Fibroblast of lung (primary cell): ENCODE measurements at regions not wholly inside any gene's neighbourhood (a gene's known extent, or its start where the extent isn't known, plus 50 kb on each side); places are given as distances from the start of the nearest gene placed in this dataset.

Source experiments
- DNase-seq, 2 donors: peaks; one replicate each; pipeline versions ENCODE4 v3.0.0 to v3.0.0-alpha.2; 2010; ENCODE audit warnings: low read depth in 2 of 2
- H2AFZ ChIP-seq: 2 replicates; pipeline ENCODE4 v1.5.1; 2012; ENCODE audit warnings: low read length, control low read depth, inconsistent platforms
- H3K27ac ChIP-seq: 2 replicates; pipeline ENCODE4 v1.5.1; 2011; ENCODE audit warnings: low read length, control low read depth; ENCODE audit not compliant: insufficient read depth
- H3K27me3 ChIP-seq: 2 replicates; pipeline ENCODE4 v1.5.1; 2011; ENCODE audit warnings: mild to moderate bottlenecking, low read length; ENCODE audit not compliant: control insufficient read depth, insufficient read depth
- H3K36me3 ChIP-seq: 2 replicates; pipeline ENCODE4 v1.5.1; 2011; ENCODE audit warnings: low read length; ENCODE audit not compliant: control insufficient read depth, insufficient read depth
- H3K4me1 ChIP-seq: 2 replicates; pipeline ENCODE4 v1.5.1; 2011; ENCODE audit warnings: low read length; ENCODE audit not compliant: control insufficient read depth, insufficient read depth; ENCODE audit errors: extremely low read depth
- H3K4me2 ChIP-seq: 2 replicates; pipeline ENCODE4 v1.5.1; 2011; ENCODE audit warnings: low read length, control low read depth; ENCODE audit not compliant: insufficient read depth; ENCODE audit errors: extremely low read depth
- H3K4me3 ChIP-seq, 4 experiments: fragments of 200-600 bp in 1 of 4; sonication (generic) in 1 of 4; replicated peaks in 1 of 4; 2 replicates each; pipeline ENCODE4 v1.5.1; 2011 to 2016; ENCODE audit warnings: low read length in 4 of 4, low read depth in 3 of 4, mild to moderate bottlenecking in 3 of 4, control low read depth in 2 of 4, inconsistent platforms in 1 of 4, mixed read lengths in 1 of 4; ENCODE audit not compliant: insufficient read depth in 1 of 4; ENCODE audit errors: control extremely low read depth in 1 of 4
- H3K79me2 ChIP-seq: 2 replicates; pipeline ENCODE4 v1.5.1; 2012; ENCODE audit warnings: mild to moderate bottlenecking, low read length, inconsistent platforms; ENCODE audit not compliant: control insufficient read depth, insufficient read depth
- H3K9ac ChIP-seq: 2 replicates; pipeline ENCODE4 v1.5.1; 2011; ENCODE audit warnings: mild to moderate bottlenecking, low read length, control low read depth; ENCODE audit not compliant: insufficient read depth
- H3K9me3 ChIP-seq: 2 replicates; pipeline ENCODE4 v1.5.1; 2012; ENCODE audit warnings: low read depth, low read length; ENCODE audit not compliant: control insufficient read depth, insufficient read depth
- H4K20me1 ChIP-seq: 2 replicates; pipeline ENCODE4 v1.5.1; 2011; ENCODE audit warnings: low read length; ENCODE audit not compliant: control insufficient read depth, insufficient read depth; ENCODE audit errors: extremely low read depth
- EZH2 ChIP-seq: IDR thresholded peaks from 2 replicates; pipeline ENCODE4 v1.5.1; 2012; ENCODE audit warnings: low read length, control low read depth, mild to moderate bottlenecking; ENCODE audit errors: missing control alignments
- TF ChIP-seq, protein P1 (sequence below), 2 donors: IDR thresholded peaks in 1 of 2; conservative IDR thresholded peaks in 1 of 2; 1 replicate in 1 of 2; 2 replicates in 1 of 2; pipeline ENCODE4 v1.5.1; 2011 to 2012; ENCODE audit warnings: low read length in 2 of 2, control low read depth in 1 of 2, inconsistent platforms in 1 of 2, low read depth in 1 of 2, mild to moderate bottlenecking in 1 of 2

DNA sequence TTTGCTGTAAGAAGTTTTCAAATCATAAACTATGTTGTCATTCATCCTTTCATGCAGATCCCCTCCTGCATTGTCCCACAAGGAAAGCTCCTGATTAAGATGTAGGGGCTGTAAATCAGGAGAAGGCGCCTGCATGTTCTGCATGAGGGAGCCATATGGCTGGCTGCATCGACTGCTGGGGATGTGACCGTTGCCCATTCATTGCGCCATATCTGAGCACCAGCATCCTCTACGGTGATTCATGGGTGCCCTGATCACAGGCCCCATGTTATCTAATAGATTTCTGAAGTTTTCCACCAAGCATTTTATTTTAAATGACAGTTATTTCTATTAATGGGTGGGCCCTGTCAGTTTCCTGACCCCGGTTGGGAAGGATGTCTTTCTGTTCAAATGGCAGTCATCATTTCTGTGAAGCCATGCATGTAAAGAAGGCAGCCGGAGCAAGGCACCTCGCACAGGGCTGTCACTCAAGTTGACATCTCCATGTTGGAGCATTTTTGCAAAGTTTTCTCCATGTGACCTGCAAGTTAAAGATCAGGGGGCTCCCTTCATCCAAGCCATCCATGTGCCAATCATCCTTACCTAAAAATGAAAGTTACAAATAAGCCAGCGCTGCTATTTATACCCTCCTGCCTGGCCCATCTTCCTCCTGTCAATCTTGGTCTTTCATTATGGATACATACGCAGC lies 128.8 kb downstream of the TEX36 start:
- Histone ChIP-seq H3K9me3 (no peaks in the 10 kb centered on the region), H3K4me3 (no peak overlapping the region), H3K36me3 (no peaks in the 10 kb centered on the region), H3K4me2 (no peak overlapping the region), H3K79me2 (no peaks in the 10 kb centered on the region), H3K9ac (no peak overlapping the region), H3K4me1 (no peaks in the 10 kb centered on the region), H3K27ac (no peak overlapping the region), H3K27me3 (no peaks in the 10 kb centered on the region), H4K20me1 (no peaks in the 10 kb centered on the region), H2AFZ (no peak overlapping the region)
- TF ChIP-seq, protein P1, sequence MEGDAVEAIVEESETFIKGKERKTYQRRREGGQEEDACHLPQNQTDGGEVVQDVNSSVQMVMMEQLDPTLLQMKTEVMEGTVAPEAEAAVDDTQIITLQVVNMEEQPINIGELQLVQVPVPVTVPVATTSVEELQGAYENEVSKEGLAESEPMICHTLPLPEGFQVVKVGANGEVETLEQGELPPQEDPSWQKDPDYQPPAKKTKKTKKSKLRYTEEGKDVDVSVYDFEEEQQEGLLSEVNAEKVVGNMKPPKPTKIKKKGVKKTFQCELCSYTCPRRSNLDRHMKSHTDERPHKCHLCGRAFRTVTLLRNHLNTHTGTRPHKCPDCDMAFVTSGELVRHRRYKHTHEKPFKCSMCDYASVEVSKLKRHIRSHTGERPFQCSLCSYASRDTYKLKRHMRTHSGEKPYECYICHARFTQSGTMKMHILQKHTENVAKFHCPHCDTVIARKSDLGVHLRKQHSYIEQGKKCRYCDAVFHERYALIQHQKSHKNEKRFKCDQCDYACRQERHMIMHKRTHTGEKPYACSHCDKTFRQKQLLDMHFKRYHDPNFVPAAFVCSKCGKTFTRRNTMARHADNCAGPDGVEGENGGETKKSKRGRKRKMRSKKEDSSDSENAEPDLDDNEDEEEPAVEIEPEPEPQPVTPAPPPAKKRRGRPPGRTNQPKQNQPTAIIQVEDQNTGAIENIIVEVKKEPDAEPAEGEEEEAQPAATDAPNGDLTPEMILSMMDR (conservative IDR thresholded peaks at IDR 0.05 in 1 of 2, IDR thresholded peaks at IDR 0.05 in 1 of 2; ENCODE audit: low read depth in 1 of 2, low read length in 2 of 2) = no peak
- TF ChIP-seq EZH2 = no peak
- DNase-seq = no peak

DNA sequence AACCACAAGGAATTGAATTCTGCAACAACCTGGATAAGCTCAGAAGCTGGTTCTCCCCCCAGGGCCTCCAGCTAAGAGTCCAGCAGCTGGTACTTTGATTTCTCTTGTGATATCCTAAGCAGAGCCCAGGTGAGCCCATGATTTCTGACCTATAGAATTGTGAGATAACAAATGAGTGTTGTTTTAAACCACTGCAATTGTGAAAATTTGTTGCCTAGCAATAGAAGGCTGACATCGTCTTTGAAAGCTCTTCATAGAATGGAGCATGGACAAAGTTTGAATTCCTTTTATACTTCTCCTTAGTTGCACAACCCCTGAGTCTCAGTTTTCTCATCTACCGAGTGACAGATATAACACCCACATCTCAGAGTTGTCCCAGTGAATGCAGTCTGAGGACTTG lies 129.9 kb downstream of the TEX36 start:
- H3K4me3 ChIP-seq = no peak overlapping the region
- no peak overlapping the region for H3K27ac ChIP-seq
- TF ChIP-seq, protein P1 (conservative IDR thresholded peaks at IDR 0.05 in 1 of 2, IDR thresholded peaks at IDR 0.05 in 1 of 2; ENCODE audit: low read depth in 1 of 2, low read length in 2 of 2) = no peak
- TF ChIP-seq EZH2 = no peak
- no peak overlapping the region for H3K4me2 ChIP-seq
- H4K20me1 ChIP-seq = no peaks in the 10 kb centered on the region
- no peaks in the 10 kb centered on the region for H3K27me3 ChIP-seq
- H3K36me3 ChIP-seq = no peaks in the 10 kb centered on the region
- no peaks in the 10 kb centered on the region for H3K9me3 ChIP-seq
- H3K4me1 ChIP-seq = no peaks in the 10 kb centered on the region
- DNase-seq = no peak
- no peak overlapping the region for H3K9ac ChIP-seq
- no peaks in the 10 kb centered on the region for H3K79me2 ChIP-seq
- no peak overlapping the region for H2AFZ ChIP-seq

DNA sequence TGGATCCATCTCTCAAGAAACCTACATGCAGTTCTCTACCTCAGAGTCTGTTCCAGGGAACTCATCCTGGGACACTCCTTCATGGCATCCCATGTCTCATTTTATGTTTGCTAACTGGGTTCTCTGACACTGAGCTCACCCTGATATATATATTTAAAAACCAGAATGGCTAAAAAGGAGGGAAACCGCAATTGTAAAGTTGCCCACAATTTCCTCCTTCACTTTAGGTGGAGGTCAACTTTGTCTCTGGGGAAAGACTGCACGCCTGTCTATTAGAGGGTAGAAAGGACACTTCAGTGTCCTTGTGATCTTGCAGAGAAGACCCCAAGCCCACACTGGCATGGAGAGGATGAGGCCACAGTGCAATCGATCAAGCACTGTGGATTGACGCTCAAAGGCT lies 131.7 kb downstream of the TEX36 start:
- Histone ChIP-seq H3K79me2 (no peaks in the 10 kb centered on the region), H3K4me1 (no peaks in the 10 kb centered on the region), H3K36me3 (no peaks in the 10 kb centered on the region), H3K4me3 (no peak overlapping the region), H3K27me3 (no peaks in the 10 kb centered on the region), H3K27ac (no peak overlapping the region), H2AFZ (no peak overlapping the region), H4K20me1 (no peaks in the 10 kb centered on the region), H3K4me2 (no peak overlapping the region), H3K9ac (no peak overlapping the region), H3K9me3 (no peaks in the 10 kb centered on the region)
- no peak for TF ChIP-seq EZH2
- TF ChIP-seq, protein P1 (conservative IDR thresholded peaks at IDR 0.05 in 1 of 2, IDR thresholded peaks at IDR 0.05 in 1 of 2; ENCODE audit: low read depth in 1 of 2, low read length in 2 of 2) = no peak
- DNase-seq = no peak
